ENCODE measurements at regions not wholly inside any gene's neighbourhood (a gene's known extent, or its start where the extent isn't known, plus 50 kb on each side); places are given as distances from the start of the nearest gene placed in this dataset.

DNA sequence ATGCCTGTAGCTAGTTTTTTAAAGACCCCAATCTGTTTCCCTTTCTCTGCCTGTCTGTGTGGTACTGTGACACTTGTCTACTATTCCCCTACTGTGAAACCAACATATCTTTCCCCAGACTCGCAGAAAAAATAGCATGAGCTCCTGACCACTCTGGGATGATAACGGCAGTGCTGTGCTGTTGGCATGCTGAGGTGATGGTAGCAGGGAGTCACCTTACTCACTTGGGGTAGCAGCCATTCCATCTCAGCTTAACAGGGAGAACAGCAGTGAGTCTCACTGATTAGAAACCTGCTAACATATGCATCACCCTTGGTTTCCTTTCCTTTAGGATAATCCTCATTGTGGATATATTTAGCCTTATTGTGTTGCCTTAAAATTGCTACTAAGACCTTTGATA, 469.6 kb upstream of the FZD8 start:
- no peaks in the 10 kb centered on the region for H3K4me1 Mint-ChIP-seq
- H3K27ac Mint-ChIP-seq = no peak overlapping the region
- intact Hi-C loops (cut with micrococcal nuclease) = no loop called here
- ATAC-seq (ENCODE audit: low read depth) (no peak), DNase-seq (no peak)
- TF ChIP-seq CTCF (IDR thresholded peaks at IDR 0.05) = no peak
- POLR2A ChIA-PET = no interaction called here
- no peaks in the 10 kb centered on the region for H3K27me3 Mint-ChIP-seq
- H3K9me3 Mint-ChIP-seq = no peaks in the 10 kb centered on the region
- H3K36me3 Mint-ChIP-seq (ENCODE audit: low read depth) = no peaks in the 10 kb centered on the region
- H3K4me3 Mint-ChIP-seq = no peak overlapping the region
- CTCF ChIA-PET = no interaction called here

DNA sequence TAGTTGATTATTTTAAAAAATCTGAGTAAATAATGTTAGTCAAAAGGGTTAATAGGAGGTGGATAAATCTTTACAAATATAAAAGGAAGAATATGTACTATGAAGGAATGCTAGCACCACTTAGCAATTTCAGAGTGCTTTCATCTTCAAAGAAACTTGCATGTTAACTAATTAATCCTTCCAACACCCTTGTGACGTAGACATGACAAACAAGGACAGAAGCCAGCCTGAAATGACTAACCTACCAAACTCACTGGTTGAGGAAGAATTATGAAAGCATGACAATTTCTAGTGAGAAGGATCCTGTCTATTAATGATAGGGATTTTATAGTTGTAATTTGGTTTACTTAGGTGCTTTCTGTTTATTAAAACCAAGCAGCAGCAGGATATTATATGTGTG, 468.0 kb upstream of the FZD8 start:
- TF ChIP-seq CTCF (IDR thresholded peaks at IDR 0.05) = no peak
- Mint-ChIP-seq H3K4me1 (no peaks in the 10 kb centered on the region), H3K36me3 (ENCODE audit: low read depth) (no peaks in the 10 kb centered on the region), H3K4me3 (no peak overlapping the region), H3K27ac (no peak overlapping the region), H3K9me3 (no peaks in the 10 kb centered on the region), H3K27me3 (no peaks in the 10 kb centered on the region)
- no peak for ATAC-seq (ENCODE audit: low read depth)
- POLR2A ChIA-PET = no interaction called here
- intact Hi-C loops (cut with micrococcal nuclease) = no loop called here
- DNase-seq = no peak
- CTCF ChIA-PET = no interaction called here

DNA sequence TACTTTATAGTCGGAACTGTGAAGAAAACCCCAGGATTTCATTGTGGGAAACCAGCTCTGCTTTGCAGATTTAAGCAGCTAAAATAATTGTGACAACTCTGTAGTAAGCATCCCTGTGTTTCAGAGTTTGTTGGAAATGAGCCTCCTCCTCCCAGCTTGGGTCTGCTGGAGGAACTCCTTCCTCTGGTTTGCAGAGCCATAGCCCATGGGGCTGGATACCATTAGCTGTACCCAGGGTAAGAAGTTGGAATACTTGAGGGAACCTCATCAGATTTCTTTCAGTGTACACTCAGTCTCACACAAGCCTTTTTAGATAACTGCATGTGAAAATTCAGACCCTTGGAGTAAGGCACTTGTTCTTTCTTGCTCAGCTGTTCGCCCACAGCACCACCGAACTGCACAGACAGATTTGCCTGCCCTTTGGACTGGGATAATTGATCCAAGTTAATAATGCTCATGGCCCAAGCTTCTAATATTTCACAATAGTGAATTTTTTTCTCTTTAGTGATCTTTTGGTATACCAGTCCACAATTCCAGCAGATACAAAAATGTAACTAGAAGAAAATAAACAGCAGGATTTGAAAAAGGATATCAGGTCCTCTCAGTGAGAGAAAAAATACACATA, 467.4 kb upstream of the FZD8 start:
- H3K27ac Mint-ChIP-seq = no peak overlapping the region
- CTCF ChIA-PET = no interaction called here
- ATAC-seq (ENCODE audit: low read depth) = no peak
- H3K4me3 Mint-ChIP-seq = no peak overlapping the region
- no peaks in the 10 kb centered on the region for H3K36me3 Mint-ChIP-seq (ENCODE audit: low read depth)
- POLR2A ChIA-PET = no interaction called here
- no peak for DNase-seq
- intact Hi-C loops (cut with micrococcal nuclease) = no loop called here
- H3K9me3 Mint-ChIP-seq = no peaks in the 10 kb centered on the region
- no peaks in the 10 kb centered on the region for H3K4me1 Mint-ChIP-seq
- TF ChIP-seq CTCF (IDR thresholded peaks at IDR 0.05) = no peak
- H3K27me3 Mint-ChIP-seq = no peaks in the 10 kb centered on the region

- POLR2A ChIA-PET = no interaction called here
- no peak overlapping the region for H3K4me3 Mint-ChIP-seq
- no peak for TF ChIP-seq CTCF (IDR thresholded peaks at IDR 0.05)
- no peaks in the 10 kb centered on the region for H3K4me1 Mint-ChIP-seq
- no peaks in the 10 kb centered on the region for H3K27me3 Mint-ChIP-seq
- peaks cover 7% of the 10 kb centered on the region for H3K9me3 Mint-ChIP-seq
- DNase-seq = no peak
- no peak overlapping the region for H3K27ac Mint-ChIP-seq
- no peak for ATAC-seq (ENCODE audit: low read depth)
- CTCF ChIA-PET = no interaction called here
- H3K36me3 Mint-ChIP-seq (ENCODE audit: low read depth) = no peaks in the 10 kb centered on the region
- intact Hi-C loops (cut with micrococcal nuclease) = loop anchor here (10.0 kb wide), 1 partner anchor 57 kb away; no protein-coding TSS in a partner anchor
Observed at GRCh38 chr10:36097696-36098095, 455.6 kb upstream of the FZD8 start.

GRCh38 chr10:36096576-36096975, 454.5 kb upstream of the FZD8 start:
- no peak for DNase-seq
- ChIA-PET POLR2A (no interaction called here), CTCF (no interaction called here)
- Mint-ChIP-seq H3K27me3 (no peaks in the 10 kb centered on the region), H3K36me3 (ENCODE audit: low read depth) (no peaks in the 10 kb centered on the region), H3K4me1 (no peaks in the 10 kb centered on the region), H3K4me3 (no peak overlapping the region), H3K27ac (no peak overlapping the region), H3K9me3 (peaks cover 7% of the 10 kb centered on the region)
- intact Hi-C loops (cut with micrococcal nuclease) = loop anchor here (10.0 kb wide), 1 partner anchor 58 kb away; no protein-coding TSS in a partner anchor
- TF ChIP-seq CTCF (IDR thresholded peaks at IDR 0.05) = no peak
- no peak for ATAC-seq (ENCODE audit: low read depth)
